ENCODE measurements at regions not wholly inside any gene's neighbourhood (a gene's known extent, or its start where the extent isn't known, plus 50 kb on each side); places are given as distances from the start of the nearest gene placed in this dataset.

- DNase-seq (ENCODE audit: low spot score) = no peak
Observed at GRCh38 chr11:116642481-116642880, 130.3 kb downstream of the BUD13 start.

- DNase-seq (ENCODE audit: low spot score) = peak; percentile 74
Observed at GRCh38 chr11:116641561-116642045, 131.2 kb downstream of the BUD13 start.

- peak; percentile 31 for DNase-seq (ENCODE audit: low spot score)
Observed at GRCh38 chr11:116640641-116641402, 132.0 kb downstream of the BUD13 start.

- DNase-seq (ENCODE audit: low spot score) = peak; percentile 7
Observed at GRCh38 chr11:116638463-116638862, 134.3 kb downstream of the BUD13 start.

GRCh38 chr11:116637766-116638165, 135.0 kb downstream of the BUD13 start:
- peak; percentile 27 for DNase-seq (ENCODE audit: low spot score)

GRCh38 chr11:116636341-116636929, 136.4 kb downstream of the BUD13 start:
- peak; percentile 13 for DNase-seq (ENCODE audit: low spot score)

- no peak for DNase-seq (ENCODE audit: low spot score)
Observed at GRCh38 chr11:116631201-116631600, 141.6 kb downstream of the BUD13 start.

- DNase-seq (ENCODE audit: low spot score) = peak; percentile 17
Observed at GRCh38 chr11:116618461-116618860, 154.3 kb downstream of the BUD13 start.

GRCh38 chr11:116615211-116615865, 157.4 kb downstream of the BUD13 start:
- no peak for DNase-seq (ENCODE audit: low spot score)

- DNase-seq (ENCODE audit: low spot score) = no peak
Observed at GRCh38 chr11:116614306-116615210, 158.2 kb downstream of the BUD13 start.

GRCh38 chr11:116613206-116613875, 159.4 kb downstream of the BUD13 start:
- DNase-seq (ENCODE audit: low spot score) = no peak

- peak; percentile 21 for DNase-seq (ENCODE audit: low spot score)
Observed at GRCh38 chr11:116611998-116612620, 160.7 kb downstream of the BUD13 start.

- DNase-seq (ENCODE audit: low spot score) = peak; percentile 32
Observed at GRCh38 chr11:116610190-116610589, 162.6 kb downstream of the BUD13 start.

GRCh38 chr11:116607027-116607426, 165.8 kb downstream of the BUD13 start:
- peak; percentile 25 for DNase-seq (ENCODE audit: low spot score)

GRCh38 chr11:116605543-116606459, 167.0 kb downstream of the BUD13 start:
- DNase-seq (ENCODE audit: low spot score) = peak; percentile 83

- DNase-seq (ENCODE audit: low spot score) = no peak
Observed at GRCh38 chr11:116603728-116604323, 169.0 kb downstream of the BUD13 start.

- no peak for DNase-seq (ENCODE audit: low spot score)
Observed at GRCh38 chr11:116602637-116602942, 170.2 kb downstream of the BUD13 start.

GRCh38 chr11:116601814-116602636, 170.8 kb downstream of the BUD13 start:
- no peak for DNase-seq (ENCODE audit: low spot score)

GRCh38 chr11:116600930-116601329, 171.9 kb downstream of the BUD13 start:
- DNase-seq (ENCODE audit: low spot score) = no peak
